RWPE1 (cell line): ENCODE measurements at regions not wholly inside any gene's neighbourhood (a gene's known extent, or its start where the extent isn't known, plus 50 kb on each side); places are given as distances from the start of the nearest gene placed in this dataset.

Source experiments
- CTCF ChIA-PET: fragments of 350-600 bp; sonication (Branson Sonifier 250); formaldehyde crosslinking; extraction: SDS; loops from one replicate; lab custom pipeline; 2021; lab: Yijun Ruan, JAX
- POLR2A ChIA-PET: fragments of 400-600 bp; formaldehyde crosslinking; extraction: SDS; loops from one replicate; lab custom pipeline; 2020; ENCODE audit warnings: antibody characterized with exemption; ENCODE audit not compliant: low non-redundant PET; lab: Yijun Ruan, JAX
- DNase-seq: peaks from one replicate; pipeline ENCODE4 v3.0.0; 2012; ENCODE audit warnings: low spot score
- H3K27ac ChIP-seq: fragments of 450-650 bp; 2 replicates; pipeline ENCODE4 v1.5.1; 2017
- TF ChIP-seq, protein P1 (sequence below): fragments of 450-650 bp; conservative IDR thresholded peaks from 2 replicates; pipeline ENCODE4 v1.5.1; 2017; ENCODE audit warnings: low read depth, mild to moderate bottlenecking

- no peak for DNase-seq
- no peak overlapping the region for H3K27ac ChIP-seq
- ChIA-PET CTCF (no interaction called here), POLR2A (no interaction called here)
- TF ChIP-seq, protein P1, sequence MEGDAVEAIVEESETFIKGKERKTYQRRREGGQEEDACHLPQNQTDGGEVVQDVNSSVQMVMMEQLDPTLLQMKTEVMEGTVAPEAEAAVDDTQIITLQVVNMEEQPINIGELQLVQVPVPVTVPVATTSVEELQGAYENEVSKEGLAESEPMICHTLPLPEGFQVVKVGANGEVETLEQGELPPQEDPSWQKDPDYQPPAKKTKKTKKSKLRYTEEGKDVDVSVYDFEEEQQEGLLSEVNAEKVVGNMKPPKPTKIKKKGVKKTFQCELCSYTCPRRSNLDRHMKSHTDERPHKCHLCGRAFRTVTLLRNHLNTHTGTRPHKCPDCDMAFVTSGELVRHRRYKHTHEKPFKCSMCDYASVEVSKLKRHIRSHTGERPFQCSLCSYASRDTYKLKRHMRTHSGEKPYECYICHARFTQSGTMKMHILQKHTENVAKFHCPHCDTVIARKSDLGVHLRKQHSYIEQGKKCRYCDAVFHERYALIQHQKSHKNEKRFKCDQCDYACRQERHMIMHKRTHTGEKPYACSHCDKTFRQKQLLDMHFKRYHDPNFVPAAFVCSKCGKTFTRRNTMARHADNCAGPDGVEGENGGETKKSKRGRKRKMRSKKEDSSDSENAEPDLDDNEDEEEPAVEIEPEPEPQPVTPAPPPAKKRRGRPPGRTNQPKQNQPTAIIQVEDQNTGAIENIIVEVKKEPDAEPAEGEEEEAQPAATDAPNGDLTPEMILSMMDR = no peak
These were observed 80.2 kb upstream of the COX10 start for GRCh38 chr17:13989138-13989537.

GRCh38 chr17:13993106-13993505, 76.2 kb upstream of the COX10 start:
- POLR2A ChIA-PET = no interaction called here
- CTCF ChIA-PET = interaction anchor here (0.5 to 0.6 kb wide), 2 partner anchors 314 to 1553 kb away, joined by 3 to 4 read pairs; no protein-coding TSS in a partner anchor
- no peak overlapping the region for H3K27ac ChIP-seq
- DNase-seq = no peak
- TF ChIP-seq, protein P1 = no peak

GRCh38 chr17:13994050-13994449, 75.3 kb upstream of the COX10 start:
- TF ChIP-seq, protein P1 = no peak
- no peak overlapping the region for H3K27ac ChIP-seq
- ChIA-PET POLR2A (no interaction called here), CTCF (interaction anchor here (0.6 kb wide), 1 partner anchor 27 kb away, joined by 4 read pairs; no protein-coding TSS in a partner anchor)
- no peak for DNase-seq

DNA sequence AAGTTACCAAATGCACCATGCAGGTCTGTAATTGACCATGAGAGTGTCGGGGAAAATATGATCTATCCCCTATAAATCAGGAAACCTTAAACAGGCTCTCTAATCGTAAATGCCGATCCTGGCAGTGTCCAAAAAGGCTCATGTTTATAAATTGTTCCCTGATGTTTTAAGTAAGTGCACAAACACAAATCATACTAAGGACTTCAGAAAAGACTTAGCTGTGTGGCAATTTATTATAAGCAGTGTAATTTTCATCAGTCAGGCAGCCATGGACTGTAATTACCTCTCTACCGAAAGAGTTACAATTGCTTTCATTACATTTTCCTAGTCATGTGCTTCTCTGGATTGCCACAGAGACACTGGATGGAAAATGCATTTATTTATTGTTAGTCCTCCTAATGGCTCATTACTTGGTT, 73.4 kb upstream of the COX10 start:
- ChIA-PET CTCF (no interaction called here), POLR2A (no interaction called here)
- DNase-seq = no peak

GRCh38 chr17:13996276-13996675, 73.0 kb upstream of the COX10 start:
- ChIA-PET POLR2A (no interaction called here), CTCF (no interaction called here)
- TF ChIP-seq, protein P1 = no peak
- H3K27ac ChIP-seq = no peak overlapping the region
- no peak for DNase-seq

More for the DNA sequence above, 73.4 kb upstream of the COX10 start:
- no peak overlapping the region for H3K27ac ChIP-seq
- TF ChIP-seq, protein P1 = no peak

- no peak overlapping the region for H3K27ac ChIP-seq
- CTCF ChIA-PET = no interaction called here
- POLR2A ChIA-PET = no interaction called here
- no peak for DNase-seq
- TF ChIP-seq, protein P1 = no peak
These were observed 72.6 kb upstream of the COX10 start for GRCh38 chr17:13996748-13997147.
